ENCODE measurements at regions not wholly inside any gene's neighbourhood (a gene's known extent, or its start where the extent isn't known, plus 50 kb on each side); places are given as distances from the start of the nearest gene placed in this dataset.

DNA sequence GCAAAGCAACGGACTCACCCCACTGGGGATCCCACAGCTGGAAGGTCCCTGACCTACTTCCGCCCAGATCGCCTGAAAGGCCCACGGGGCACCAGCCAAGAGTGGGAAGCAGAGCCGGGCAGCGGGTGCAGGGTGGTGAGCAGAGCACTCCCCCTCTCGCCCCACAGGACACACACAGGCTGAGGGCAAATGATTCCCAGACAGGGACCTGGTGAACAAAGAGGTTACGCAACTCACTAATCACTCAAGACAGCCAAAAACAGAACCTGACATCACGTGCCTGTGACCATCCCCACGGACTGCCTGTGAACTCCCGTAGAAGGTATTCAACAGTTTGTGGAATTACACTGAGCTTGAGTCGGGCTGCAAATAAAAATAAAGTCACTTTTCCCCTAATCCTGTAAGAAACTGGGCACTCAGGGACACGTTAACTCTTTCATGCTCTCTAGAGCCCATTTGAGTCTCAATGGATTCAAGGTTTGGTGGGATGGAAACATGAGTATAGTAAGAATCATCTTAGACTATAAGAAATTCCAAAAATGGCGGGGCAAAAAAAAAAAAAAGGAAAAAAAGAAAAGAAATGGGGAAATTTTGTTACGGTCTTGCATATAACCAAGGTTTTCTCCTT, 396.1 kb downstream of the SOX9 start:
- ATAC-seq, result no peak

DNA sequence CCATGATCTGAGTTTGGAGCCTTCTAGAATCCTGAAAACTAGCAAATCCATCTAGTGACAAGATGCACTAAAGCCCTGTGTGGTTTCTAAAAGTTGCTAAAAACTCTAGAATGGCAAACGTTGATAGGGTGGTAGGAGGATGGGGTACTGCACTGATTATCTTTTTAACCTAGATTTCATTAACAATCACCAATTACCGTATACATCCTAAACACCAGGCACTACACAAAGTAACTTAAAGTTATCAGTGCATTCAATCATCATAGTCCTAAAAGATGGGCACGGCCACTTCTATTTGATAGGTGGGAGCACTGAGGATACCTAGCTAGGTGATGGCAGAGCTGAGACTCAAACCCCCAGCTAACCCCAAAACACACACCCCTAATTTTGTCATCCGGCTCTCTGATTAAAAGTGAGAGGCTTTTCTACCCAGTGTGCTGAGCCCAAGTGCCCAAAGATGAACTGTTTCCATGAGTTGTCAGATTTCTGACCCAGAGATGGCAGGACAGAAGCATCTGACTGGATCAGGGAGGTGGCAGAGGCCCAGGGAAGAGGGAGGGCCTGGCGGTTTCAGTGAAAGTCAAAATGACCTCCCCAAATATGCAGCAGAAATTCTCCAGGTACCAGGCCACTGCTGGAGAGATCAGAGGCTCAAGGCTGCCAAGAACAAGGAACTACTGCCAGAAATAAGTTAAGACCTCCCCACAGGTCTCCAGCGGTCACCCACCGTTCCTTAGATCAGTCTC, 396.8 kb downstream of the SOX9 start:
- no peak for TF ChIP-seq TCF4 (CRISPR knock-in tag; IDR thresholded peaks at IDR 0.05; ENCODE audit: borderline replicate concordance)
- no peak for ATAC-seq

More for the DNA sequence above, 396.1 kb downstream of the SOX9 start:
- no peak for TF ChIP-seq ZNF8 (CRISPR knock-in tag; IDR thresholded peaks at IDR 0.05)
- TF ChIP-seq ISL1 (CRISPR knock-in tag; IDR thresholded peaks at IDR 0.05), result 0 out of 2 replicates have a peak, but pooled peaks have one; percentile 8

DNA sequence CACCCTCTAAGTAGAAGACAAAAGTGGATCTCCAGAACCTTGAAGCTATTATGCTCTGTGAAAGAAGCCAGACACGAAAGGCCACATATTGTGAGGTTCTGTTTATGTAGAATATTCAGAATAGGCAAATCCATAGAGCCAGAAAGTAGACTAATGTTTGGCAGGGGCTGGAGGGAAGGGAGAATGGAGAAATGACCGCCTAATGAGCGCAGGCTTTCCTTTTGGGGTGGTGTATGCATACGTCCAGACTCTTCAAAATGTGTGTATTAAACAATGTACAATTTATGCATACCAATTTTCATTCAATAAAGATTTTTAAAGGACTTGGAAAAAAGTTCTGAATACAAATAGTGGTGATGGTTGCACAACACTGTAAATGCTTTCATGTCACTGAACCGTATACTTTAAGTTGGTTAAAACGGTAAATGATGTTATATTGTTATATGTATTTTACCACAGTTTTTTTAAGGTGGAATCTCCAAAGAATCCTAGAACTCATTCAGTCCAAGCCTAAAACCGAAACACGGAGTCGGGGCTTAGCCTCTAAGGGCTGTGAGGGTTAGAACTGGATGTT, 397.4 kb downstream of the SOX9 start:
- no peak for ATAC-seq

DNA sequence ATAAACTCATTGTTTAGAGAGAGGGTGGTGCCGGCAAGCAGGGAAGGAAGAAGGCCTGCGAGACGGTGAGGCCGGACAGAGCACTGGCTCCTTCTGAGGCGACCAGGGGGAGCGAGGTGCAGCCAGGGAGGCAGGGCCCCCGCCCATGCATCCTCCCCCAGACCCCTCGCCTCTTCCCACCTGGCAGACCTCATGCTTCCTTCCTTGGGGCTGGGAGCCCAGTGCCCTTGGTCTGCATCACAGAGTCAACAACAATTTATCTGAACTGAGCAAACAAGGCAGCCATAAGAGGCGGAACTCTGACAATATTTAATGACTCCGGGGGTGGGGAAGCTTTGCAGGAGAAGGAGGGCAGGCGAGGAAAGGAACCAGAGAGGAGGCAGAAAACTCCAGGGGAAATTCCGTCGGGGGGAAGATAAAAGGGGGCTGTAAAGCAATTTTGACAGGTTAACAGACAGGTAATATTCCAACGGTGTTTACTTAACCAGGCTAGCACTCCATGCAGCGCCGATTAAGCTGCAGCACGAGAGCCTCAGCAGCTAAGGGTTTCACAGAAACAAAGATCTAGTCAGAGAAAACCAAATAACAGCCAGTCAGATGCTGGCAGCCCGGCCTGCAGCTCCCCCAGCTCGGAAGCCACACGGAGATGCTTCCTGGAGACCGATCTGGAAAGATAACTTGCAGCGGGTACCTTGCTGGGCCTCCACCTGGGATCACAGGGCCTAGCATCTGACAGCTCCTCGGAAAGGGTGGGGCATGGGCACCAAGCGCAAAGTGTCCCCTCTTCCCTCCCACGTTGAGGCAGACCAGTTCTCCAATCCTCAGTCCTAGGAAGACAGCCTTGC, 398.2 kb downstream of the SOX9 start:
- ATAC-seq, result no peak
- TF ChIP-seq ARNTL (CRISPR knock-in tag; IDR thresholded peaks at IDR 0.05; ENCODE audit: borderline replicate concordance, low read depth), result no peak
- TF ChIP-seq ZFP3 (CRISPR knock-in tag; IDR thresholded peaks at IDR 0.05), result no peak
- TF ChIP-seq ZNF70 (CRISPR knock-in tag; IDR thresholded peaks at IDR 0.05), result no peak
- TF ChIP-seq ZC3H10 (CRISPR knock-in tag; IDR thresholded peaks at IDR 0.05), result no peak
- no peak for TF ChIP-seq OSR1 (CRISPR knock-in tag; IDR thresholded peaks at IDR 0.05)
- TF ChIP-seq ZFP30 (CRISPR knock-in tag; IDR thresholded peaks at IDR 0.05), result no peak
- no peak for TF ChIP-seq ZNF8 (CRISPR knock-in tag; IDR thresholded peaks at IDR 0.05)
- no peak for TF ChIP-seq ESRRG (CRISPR knock-in tag; IDR thresholded peaks at IDR 0.05)
- no peak for TF ChIP-seq GLIS3 (CRISPR knock-in tag; IDR thresholded peaks at IDR 0.05)
- TF ChIP-seq TCF4 (CRISPR knock-in tag; IDR thresholded peaks at IDR 0.05; ENCODE audit: borderline replicate concordance), result no peak

More for the DNA sequence above, 397.4 kb downstream of the SOX9 start:
- TF ChIP-seq CSDC2 (CRISPR knock-in tag; IDR thresholded peaks at IDR 0.05) (no peak), ZNF8 (CRISPR knock-in tag; IDR thresholded peaks at IDR 0.05) (no peak), PPARA (CRISPR knock-in tag; IDR thresholded peaks at IDR 0.05; ENCODE audit: borderline replicate concordance) (no peak), BACH2 (CRISPR knock-in tag; IDR thresholded peaks at IDR 0.05; ENCODE audit: borderline replicate concordance) (no peak), ZFP3 (CRISPR knock-in tag; IDR thresholded peaks at IDR 0.05) (no peak), ARNTL (CRISPR knock-in tag; IDR thresholded peaks at IDR 0.05; ENCODE audit: borderline replicate concordance, low read depth) (no peak), ZFP30 (CRISPR knock-in tag; IDR thresholded peaks at IDR 0.05) (no peak)
- TF ChIP-seq, protein P1, sequence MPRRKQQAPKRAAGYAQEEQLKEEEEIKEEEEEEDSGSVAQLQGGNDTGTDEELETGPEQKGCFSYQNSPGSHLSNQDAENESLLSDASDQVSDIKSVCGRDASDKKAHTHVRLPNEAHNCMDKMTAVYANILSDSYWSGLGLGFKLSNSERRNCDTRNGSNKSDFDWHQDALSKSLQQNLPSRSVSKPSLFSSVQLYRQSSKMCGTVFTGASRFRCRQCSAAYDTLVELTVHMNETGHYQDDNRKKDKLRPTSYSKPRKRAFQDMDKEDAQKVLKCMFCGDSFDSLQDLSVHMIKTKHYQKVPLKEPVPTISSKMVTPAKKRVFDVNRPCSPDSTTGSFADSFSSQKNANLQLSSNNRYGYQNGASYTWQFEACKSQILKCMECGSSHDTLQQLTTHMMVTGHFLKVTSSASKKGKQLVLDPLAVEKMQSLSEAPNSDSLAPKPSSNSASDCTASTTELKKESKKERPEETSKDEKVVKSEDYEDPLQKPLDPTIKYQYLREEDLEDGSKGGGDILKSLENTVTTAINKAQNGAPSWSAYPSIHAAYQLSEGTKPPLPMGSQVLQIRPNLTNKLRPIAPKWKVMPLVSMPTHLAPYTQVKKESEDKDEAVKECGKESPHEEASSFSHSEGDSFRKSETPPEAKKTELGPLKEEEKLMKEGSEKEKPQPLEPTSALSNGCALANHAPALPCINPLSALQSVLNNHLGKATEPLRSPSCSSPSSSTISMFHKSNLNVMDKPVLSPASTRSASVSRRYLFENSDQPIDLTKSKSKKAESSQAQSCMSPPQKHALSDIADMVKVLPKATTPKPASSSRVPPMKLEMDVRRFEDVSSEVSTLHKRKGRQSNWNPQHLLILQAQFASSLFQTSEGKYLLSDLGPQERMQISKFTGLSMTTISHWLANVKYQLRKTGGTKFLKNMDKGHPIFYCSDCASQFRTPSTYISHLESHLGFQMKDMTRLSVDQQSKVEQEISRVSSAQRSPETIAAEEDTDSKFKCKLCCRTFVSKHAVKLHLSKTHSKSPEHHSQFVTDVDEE (CRISPR knock-in tag; IDR thresholded peaks at IDR 0.05), result no peak

DNA sequence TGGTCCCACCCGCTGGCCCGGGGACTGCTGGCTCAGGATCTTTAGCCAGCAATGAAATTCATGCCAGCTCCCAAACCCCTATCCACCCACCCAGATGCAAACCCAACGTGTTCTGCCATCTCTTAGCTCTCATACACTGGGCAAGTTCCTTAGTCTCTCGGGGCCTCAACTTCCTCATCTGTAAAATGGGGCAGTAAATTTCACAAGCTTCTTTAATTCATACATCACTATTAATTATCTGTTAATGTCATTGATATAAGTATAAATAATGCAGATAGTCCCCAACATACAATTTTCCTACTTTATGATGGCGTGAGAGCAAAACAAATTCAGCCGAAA, 398.7 kb downstream of the SOX9 start:
- TF ChIP-seq ZFP3 (CRISPR knock-in tag; IDR thresholded peaks at IDR 0.05) (no peak), ZNF565 (CRISPR knock-in tag; conservative IDR thresholded peaks at IDR 0.05; ENCODE audit: low read depth) (no peak), ARNTL (CRISPR knock-in tag; IDR thresholded peaks at IDR 0.05; ENCODE audit: borderline replicate concordance, low read depth) (no peak), ZNF8 (CRISPR knock-in tag; IDR thresholded peaks at IDR 0.05) (no peak), TCF4 (CRISPR knock-in tag; IDR thresholded peaks at IDR 0.05; ENCODE audit: borderline replicate concordance) (no peak), GLIS3 (CRISPR knock-in tag; IDR thresholded peaks at IDR 0.05) (no peak), CSDC2 (CRISPR knock-in tag; IDR thresholded peaks at IDR 0.05) (no peak), SNAI2 (CRISPR knock-in tag; IDR thresholded peaks at IDR 0.05) (no peak), ISL1 (CRISPR knock-in tag; IDR thresholded peaks at IDR 0.05) (no peak), TOX (CRISPR knock-in tag; IDR thresholded peaks at IDR 0.05; ENCODE audit: borderline replicate concordance) (no peak), BACH2 (CRISPR knock-in tag; IDR thresholded peaks at IDR 0.05; ENCODE audit: borderline replicate concordance) (no peak), ZNF70 (CRISPR knock-in tag; IDR thresholded peaks at IDR 0.05) (no peak)
- TF ChIP-seq, protein P2, sequence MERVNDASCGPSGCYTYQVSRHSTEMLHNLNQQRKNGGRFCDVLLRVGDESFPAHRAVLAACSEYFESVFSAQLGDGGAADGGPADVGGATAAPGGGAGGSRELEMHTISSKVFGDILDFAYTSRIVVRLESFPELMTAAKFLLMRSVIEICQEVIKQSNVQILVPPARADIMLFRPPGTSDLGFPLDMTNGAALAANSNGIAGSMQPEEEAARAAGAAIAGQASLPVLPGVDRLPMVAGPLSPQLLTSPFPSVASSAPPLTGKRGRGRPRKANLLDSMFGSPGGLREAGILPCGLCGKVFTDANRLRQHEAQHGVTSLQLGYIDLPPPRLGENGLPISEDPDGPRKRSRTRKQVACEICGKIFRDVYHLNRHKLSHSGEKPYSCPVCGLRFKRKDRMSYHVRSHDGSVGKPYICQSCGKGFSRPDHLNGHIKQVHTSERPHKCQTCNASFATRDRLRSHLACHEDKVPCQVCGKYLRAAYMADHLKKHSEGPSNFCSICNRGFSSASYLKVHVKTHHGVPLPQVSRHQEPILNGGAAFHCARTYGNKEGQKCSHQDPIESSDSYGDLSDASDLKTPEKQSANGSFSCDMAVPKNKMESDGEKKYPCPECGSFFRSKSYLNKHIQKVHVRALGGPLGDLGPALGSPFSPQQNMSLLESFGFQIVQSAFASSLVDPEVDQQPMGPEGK (CRISPR knock-in tag; IDR thresholded peaks at IDR 0.05; ENCODE audit: borderline replicate concordance), result no peak
- TF ChIP-seq, protein P3, sequence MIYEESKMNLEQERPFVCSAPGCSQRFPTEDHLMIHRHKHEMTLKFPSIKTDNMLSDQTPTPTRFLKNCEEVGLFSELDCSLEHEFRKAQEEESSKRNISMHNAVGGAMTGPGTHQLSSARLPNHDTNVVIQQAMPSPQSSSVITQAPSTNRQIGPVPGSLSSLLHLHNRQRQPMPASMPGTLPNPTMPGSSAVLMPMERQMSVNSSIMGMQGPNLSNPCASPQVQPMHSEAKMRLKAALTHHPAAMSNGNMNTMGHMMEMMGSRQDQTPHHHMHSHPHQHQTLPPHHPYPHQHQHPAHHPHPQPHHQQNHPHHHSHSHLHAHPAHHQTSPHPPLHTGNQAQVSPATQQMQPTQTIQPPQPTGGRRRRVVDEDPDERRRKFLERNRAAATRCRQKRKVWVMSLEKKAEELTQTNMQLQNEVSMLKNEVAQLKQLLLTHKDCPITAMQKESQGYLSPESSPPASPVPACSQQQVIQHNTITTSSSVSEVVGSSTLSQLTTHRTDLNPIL (CRISPR knock-in tag; IDR thresholded peaks at IDR 0.05; ENCODE audit: low read depth), result no peak
- no peak for ATAC-seq
